Hepatocyte (in vitro differentiated cells): ENCODE measurements at regions not wholly inside any gene's neighbourhood (a gene's known extent, or its start where the extent isn't known, plus 50 kb on each side); places are given as distances from the start of the nearest gene placed in this dataset.

Experiments
- CTCF ChIP-seq: fragments of 200-600 bp; sonication (generic); IDR thresholded peaks from 2 replicates; pipeline ENCODE4 v1.5.1; 2016; ENCODE audit warnings: antibody characterized with exemption, mild to moderate bottlenecking; ENCODE audit not compliant: poor library complexity
- EZH2 ChIP-seq: fragments of 200-600 bp; sonication (generic); IDR thresholded peaks from 2 replicates; pipeline ENCODE4 v1.6.1; 2016; ENCODE audit warnings: antibody characterized with exemption, mild to moderate bottlenecking, borderline replicate concordance
- EZH2phosphoT487 ChIP-seq: fragments of 200-600 bp; sonication (generic); IDR thresholded peaks from one replicate; pipeline ENCODE4 v1.6.1; 2018; ENCODE audit warnings: antibody characterized with exemption, mild to moderate bottlenecking, low read depth, moderate library complexity; ENCODE audit not compliant: unreplicated experiment, severe bottlenecking

GRCh38 chr5:21684992-21685391, 1168.2 kb downstream of the CDH12 start:
- TF ChIP-seq CTCF (no peak), EZH2 (no peak), EZH2phosphoT487 (no peak)
